CD4-positive, alpha-beta T cell treated with Interleukin-6 for 4 hours (primary cell): ENCODE measurements at regions not wholly inside any gene's neighbourhood (a gene's known extent, or its start where the extent isn't known, plus 50 kb on each side); places are given as distances from the start of the nearest gene placed in this dataset.

Source experiments
- DNase-seq: peaks from one replicate; pipeline ENCODE4 v3.0.0-alpha.2; 2020; ENCODE audit warnings: mixed read lengths

- no peak for DNase-seq
Observed at GRCh38 chr3:106573605-106574004, 704.8 kb upstream of the CBLB start.

GRCh38 chr3:106575029-106575428, 706.2 kb upstream of the CBLB start:
- DNase-seq = no peak

- no peak for DNase-seq
Observed at GRCh38 chr3:106577241-106577640, 708.4 kb upstream of the CBLB start.

GRCh38 chr3:106578911-106579310, 710.1 kb upstream of the CBLB start:
- DNase-seq = no peak

- no peak for DNase-seq
Observed at GRCh38 chr3:106582151-106582550, 713.3 kb upstream of the CBLB start.

GRCh38 chr3:106587551-106587950, 718.7 kb upstream of the CBLB start:
- no peak for DNase-seq

GRCh38 chr3:106588739-106589138, 719.9 kb upstream of the CBLB start:
- DNase-seq = no peak

GRCh38 chr3:106589311-106589942, 720.6 kb upstream of the CBLB start:
- DNase-seq = no peak

GRCh38 chr3:106590216-106590615, 721.4 kb upstream of the CBLB start:
- DNase-seq = no peak

- no peak for DNase-seq
Observed at GRCh38 chr3:106593381-106593780, 724.6 kb upstream of the CBLB start.

GRCh38 chr3:106609666-106610301, 741.0 kb upstream of the CBLB start:
- peak; percentile 67 for DNase-seq

GRCh38 chr3:106610362-106610959, 741.6 kb upstream of the CBLB start:
- DNase-seq = no peak

- DNase-seq = no peak
Observed at GRCh38 chr3:106611116-106611515, 742.3 kb upstream of the CBLB start.

GRCh38 chr3:106611841-106612240, 743.0 kb upstream of the CBLB start:
- no peak for DNase-seq

- DNase-seq = no peak
Observed at GRCh38 chr3:106616556-106616955, 747.7 kb upstream of the CBLB start.

GRCh38 chr3:106617276-106617675, 748.5 kb upstream of the CBLB start:
- no peak for DNase-seq

GRCh38 chr3:106620646-106621045, 751.8 kb upstream of the CBLB start:
- DNase-seq = no peak

- no peak for DNase-seq
Observed at GRCh38 chr3:106624154-106624553, 753.1 kb upstream of the CCDC54 start.

- DNase-seq = no peak
Observed at GRCh38 chr3:106628407-106628806, 748.8 kb upstream of the CCDC54 start.

GRCh38 chr3:106629215-106629832, 747.9 kb upstream of the CCDC54 start:
- DNase-seq = no peak

- DNase-seq = no peak
Observed at GRCh38 chr3:106631373-106632108, 745.7 kb upstream of the CCDC54 start.

- DNase-seq = no peak
Observed at GRCh38 chr3:106635271-106635670, 742.0 kb upstream of the CCDC54 start.

- DNase-seq = no peak
Observed at GRCh38 chr3:106635826-106636225, 741.4 kb upstream of the CCDC54 start.
